HepG2 (cell line): ENCODE measurements at regions not wholly inside any gene's neighbourhood (a gene's known extent, or its start where the extent isn't known, plus 50 kb on each side); places are given as distances from the start of the nearest gene placed in this dataset.

Experiments
- ATAC-seq: fragments of 200-7000 bp; cut with Tn5 transposase; 3 replicates; pipeline ENCODE4 v1.9.1; 2020; ENCODE audit warnings: mild to moderate bottlenecking, moderate library complexity
- BruUV-seq: library from RNA; stranded (reverse); fragments of 400-500 nt; replicated peaks from 2 replicates; lab custom pipeline; 2021; lab: Mats Ljungman, UMichigan
- CTCF ChIA-PET: fragments of 300-600 bp; formaldehyde crosslinking; extraction: SDS; loops from one replicate; lab custom pipeline; 2021; ENCODE audit warnings: low total read pairs, inconsistent platforms, low intra/inter-chr PET ratio; lab: Yijun Ruan, JAX
- POLR2A ChIA-PET: fragments of 350-600 bp; sonication (Branson Sonifier 250); formaldehyde crosslinking; loops from one replicate; lab custom pipeline; 2020; ENCODE audit warnings: antibody characterized with exemption, inconsistent platforms; lab: Yijun Ruan, JAX
- DNase-seq: peaks from one replicate; pipeline ENCODE4 v3.0.0-alpha.2; 2015; ENCODE audit warnings: low spot score
- FAIRE-seq: peaks from 3 replicates; lab custom pipeline; 2011; peaks lifted over from hg19 to GRCh38; lab: Jason Lieb, UNC
- H2AFZ ChIP-seq: one replicate; pipeline ENCODE4 v1.6.1; 2011; ENCODE audit warnings: low read length, inconsistent platforms
- H3K27ac ChIP-seq: fragments of 300-600 bp; 3 replicates; pipeline ENCODE4 v1.8.0; 2011; ENCODE audit warnings: mixed run types, mild to moderate bottlenecking, mixed read lengths, low read length, inconsistent platforms; ENCODE audit not compliant: insufficient read depth; ENCODE audit errors: extremely low read length
- H3K27me3 ChIP-seq, 2 experiments: fragments of 200-600 bp in 1 of 2; 2 replicates in 1 of 2; 3 replicates in 1 of 2; pipeline versions ENCODE4 v1.6.0 to v1.8.0; 2011; ENCODE audit warnings: low read length in 2 of 2, mild to moderate bottlenecking in 2 of 2, moderate library complexity in 2 of 2, inconsistent platforms in 1 of 2; ENCODE audit not compliant: insufficient read depth in 2 of 2, control insufficient read depth in 1 of 2
- H3K36me3 ChIP-seq, 2 experiments: fragments of 200-600 bp in 1 of 2; replicated peaks in 1 of 2; 2 replicates in 1 of 2; 3 replicates in 1 of 2; pipeline versions ENCODE4 v1.5.1 to v1.8.0; 2011; ENCODE audit warnings: low read length in 2 of 2, inconsistent platforms in 1 of 2; ENCODE audit not compliant: insufficient read depth in 2 of 2, control insufficient read depth in 1 of 2
- H3K4me1 ChIP-seq: 2 replicates; pipeline ENCODE4 v1.5.1; 2012; ENCODE audit warnings: low read length, inconsistent platforms; ENCODE audit not compliant: insufficient read depth
- H3K4me2 ChIP-seq: 2 replicates; pipeline ENCODE4 v1.6.0; 2011; ENCODE audit warnings: low read depth, low read length, inconsistent platforms
- H3K4me3 ChIP-seq, 3 experiments: fragments of 200-600 bp in 1 of 3; sonication (generic), shearing (Covaris generic) in 1 of 3; replicated peaks in 1 of 3; 2 replicates each; pipeline ENCODE4 v1.5.1; 2011 to 2016; ENCODE audit warnings: low read length in 3 of 3, inconsistent platforms in 2 of 3, low read depth in 2 of 3, mild to moderate bottlenecking in 2 of 3, control low read depth in 1 of 3, mixed read lengths in 1 of 3; ENCODE audit not compliant: insufficient read depth in 1 of 3
- H3K79me2 ChIP-seq: one replicate; pipeline ENCODE4 v1.6.1; 2011; ENCODE audit warnings: low read length, inconsistent platforms; ENCODE audit not compliant: insufficient read depth
- H3K9ac ChIP-seq: 2 replicates; pipeline ENCODE4 v1.6.0; 2011; ENCODE audit warnings: mild to moderate bottlenecking, low read depth, low read length, inconsistent platforms; ENCODE audit not compliant: insufficient read depth
- H3K9me3 ChIP-seq: 2 replicates; pipeline ENCODE4 v1.5.1; 2012; ENCODE audit warnings: mild to moderate bottlenecking, low read length
- H4K20me1 ChIP-seq: 2 replicates; pipeline ENCODE4 v1.6.0; 2011; ENCODE audit warnings: inconsistent platforms, mild to moderate bottlenecking, low read length, moderate library complexity; ENCODE audit not compliant: insufficient read depth
- ARNT2 ChIP-seq: sonication (generic); formaldehyde crosslinking; IDR thresholded peaks from 2 replicates; pipeline ENCODE4 v1.8.0; 2022; ENCODE audit warnings: mild to moderate bottlenecking, low read depth, missing genetic modification reagents, moderate library complexity
- ATF6 ChIP-seq: sonication (generic); formaldehyde crosslinking; conservative IDR thresholded peaks from 2 replicates; pipeline ENCODE4 v1.4.0; 2020; ENCODE audit warnings: missing genetic modification reagents
- CAMTA2 ChIP-seq: sonication (generic); formaldehyde crosslinking; IDR thresholded peaks from 2 replicates; pipeline ENCODE4 v1.4.0; 2020; ENCODE audit warnings: mild to moderate bottlenecking, missing genetic modification reagents, borderline replicate concordance
- ELF4 ChIP-seq: sonication (generic); formaldehyde crosslinking; IDR thresholded peaks from 2 replicates; pipeline ENCODE4 v1.5.0; 2020; ENCODE audit warnings: missing genetic modification reagents, mild to moderate bottlenecking, moderate library complexity, borderline replicate concordance
- SRF ChIP-seq: IDR thresholded peaks from 2 replicates; pipeline ENCODE4 v1.6.1; 2011; ENCODE audit warnings: mild to moderate bottlenecking, low read depth, low read length, moderate library complexity
- ZFP82 ChIP-seq: sonication (generic); formaldehyde crosslinking; IDR thresholded peaks from 2 replicates; pipeline ENCODE4 v1.5.1; 2020; ENCODE audit warnings: mild to moderate bottlenecking, missing genetic modification reagents, borderline replicate concordance
- ZNF761 ChIP-seq: sonication (generic); formaldehyde crosslinking; conservative IDR thresholded peaks from 2 replicates; pipeline ENCODE4 v1.4.0; 2020; ENCODE audit warnings: mild to moderate bottlenecking, missing genetic modification reagents
- WGBS: methylation state at CpG from one replicate; pipeline ENCODE4 v1.1.6; 2017; ENCODE audit warnings: low lambda C conversion rate; 5-methylcytosine and 5-hydroxymethylcytosine counted together
- in situ Hi-C: cut with HindIII; loops from 2 replicates; pipeline ENCODE4 v1.10.0; 2017; ENCODE audit warnings: low pct_unique_long_range_greater_than_20kb; ENCODE audit not compliant: extremely low pct_ligation_motif_present
- intact Hi-C: fragments of 100-400 bp; cut with micrococcal nuclease; formaldehyde crosslinking; loops from one replicate; pipeline ENCODE4 v1.10.0; 2022; ENCODE audit not compliant: unreplicated experiment
- TF ChIP-seq, protein P1 (sequence below): sonication (generic); formaldehyde crosslinking; IDR thresholded peaks from 2 replicates; pipeline ENCODE4 v1.5.0; 2020; ENCODE audit warnings: mild to moderate bottlenecking, missing genetic modification reagents, borderline replicate concordance
- TF ChIP-seq, protein P2 (sequence below): sonication (generic); formaldehyde crosslinking; IDR thresholded peaks from 2 replicates; pipeline ENCODE4 v1.4.0; 2020; ENCODE audit warnings: mild to moderate bottlenecking, missing genetic modification reagents

GRCh38 chr18:44602380-44602779 is 78.3 kb upstream of the SETBP1 start:
- H3K9ac ChIP-seq, result no peak overlapping the region
- in situ Hi-C loops (no loop called here), intact Hi-C loops (no loop called here)
- ChIA-PET CTCF (no interaction called here), POLR2A (no interaction called here)
- no peak overlapping the region for H2AFZ ChIP-seq
- ATAC-seq (no peak), FAIRE-seq (no peak), DNase-seq (no peak)
- no peaks in the 10 kb centered on the region for H3K79me2 ChIP-seq
- no peaks in the 10 kb centered on the region for H4K20me1 ChIP-seq
- no peaks in the 10 kb centered on the region for H3K27me3 ChIP-seq
- no peaks in the 10 kb centered on the region for H3K9me3 ChIP-seq
- TF ChIP-seq ELF4, result no peak
- TF ChIP-seq, protein P1, sequence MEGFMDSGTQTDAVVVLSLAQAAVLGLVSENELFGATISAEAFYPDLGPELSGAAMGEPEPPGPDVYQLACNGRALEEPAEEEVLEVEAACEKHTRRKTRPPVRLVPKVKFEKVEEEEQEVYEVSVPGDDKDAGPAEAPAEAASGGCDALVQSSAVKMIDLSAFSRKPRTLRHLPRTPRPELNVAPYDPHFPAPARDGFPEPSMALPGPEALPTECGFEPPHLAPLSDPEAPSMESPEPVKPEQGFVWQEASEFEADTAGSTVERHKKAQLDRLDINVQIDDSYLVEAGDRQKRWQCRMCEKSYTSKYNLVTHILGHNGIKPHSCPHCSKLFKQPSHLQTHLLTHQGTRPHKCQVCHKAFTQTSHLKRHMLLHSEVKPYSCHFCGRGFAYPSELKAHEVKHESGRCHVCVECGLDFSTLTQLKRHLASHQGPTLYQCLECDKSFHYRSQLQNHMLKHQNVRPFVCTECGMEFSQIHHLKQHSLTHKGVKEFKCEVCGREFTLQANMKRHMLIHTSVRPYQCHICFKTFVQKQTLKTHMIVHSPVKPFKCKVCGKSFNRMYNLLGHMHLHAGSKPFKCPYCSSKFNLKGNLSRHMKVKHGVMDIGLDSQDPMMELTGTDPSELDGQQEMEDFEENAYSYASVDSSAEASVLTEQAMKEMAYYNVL, result no peak
- TF ChIP-seq ZFP82 (CRISPR knock-in tag), result no peak
- TF ChIP-seq ARNT2 (CRISPR knock-in tag), result no peak
- no peak for TF ChIP-seq ATF6
- no peak for TF ChIP-seq CAMTA2 (CRISPR knock-in tag)
- TF ChIP-seq SRF, result no peak
- TF ChIP-seq, protein P2, sequence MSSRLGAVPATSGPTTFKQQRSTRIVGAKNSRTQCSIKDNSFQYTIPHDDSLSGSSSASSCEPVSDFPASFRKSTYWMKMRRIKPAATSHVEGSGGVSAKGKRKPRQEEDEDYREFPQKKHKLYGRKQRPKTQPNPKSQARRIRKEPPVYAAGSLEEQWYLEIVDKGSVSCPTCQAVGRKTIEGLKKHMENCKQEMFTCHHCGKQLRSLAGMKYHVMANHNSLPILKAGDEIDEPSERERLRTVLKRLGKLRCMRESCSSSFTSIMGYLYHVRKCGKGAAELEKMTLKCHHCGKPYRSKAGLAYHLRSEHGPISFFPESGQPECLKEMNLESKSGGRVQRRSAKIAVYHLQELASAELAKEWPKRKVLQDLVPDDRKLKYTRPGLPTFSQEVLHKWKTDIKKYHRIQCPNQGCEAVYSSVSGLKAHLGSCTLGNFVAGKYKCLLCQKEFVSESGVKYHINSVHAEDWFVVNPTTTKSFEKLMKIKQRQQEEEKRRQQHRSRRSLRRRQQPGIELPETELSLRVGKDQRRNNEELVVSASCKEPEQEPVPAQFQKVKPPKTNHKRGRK, result no peak
- TF ChIP-seq ZNF761, result no peak
- no peaks in the 10 kb centered on the region for H3K36me3 ChIP-seq
- H3K4me3 ChIP-seq, result no peak overlapping the region
- no peak overlapping the region for H3K27ac ChIP-seq
- BruUV-seq, result no TSS peak
- no peaks in the 10 kb centered on the region for H3K4me1 ChIP-seq
- no peak overlapping the region for H3K4me2 ChIP-seq
- 28% methylated on average over 2 of the region's 2 CpGs for WGBS
